GM12878 (cell line): ENCODE measurements at regions not wholly inside any gene's neighbourhood (a gene's known extent, or its start where the extent isn't known, plus 50 kb on each side); places are given as distances from the start of the nearest gene placed in this dataset.

Source experiments
- BHLHE40 ChIP-seq, 2 experiments: fragments of 450-650 bp in 1 of 2; IDR thresholded peaks; 2 replicates each; pipeline ENCODE4 v1.6.1; 2011 to 2017; ENCODE audit warnings: low read depth in 2 of 2, borderline replicate concordance in 1 of 2, improper control_type of control experiment in 1 of 2, low read length in 1 of 2, mild to moderate bottlenecking in 1 of 2
- CHD2 ChIP-seq: IDR thresholded peaks from 2 replicates; pipeline ENCODE4 v1.6.1; 2011; ENCODE audit warnings: low read depth, low read length, improper control_type of control experiment, borderline replicate concordance
- CREB1 ChIP-seq: IDR thresholded peaks from 2 replicates; pipeline ENCODE4 v1.6.1; 2012; ENCODE audit warnings: low read depth, mild to moderate bottlenecking, inconsistent platforms
- EED ChIP-seq: sonication (generic); IDR thresholded peaks from 2 replicates; pipeline ENCODE4 v1.6.1; 2016; ENCODE audit warnings: antibody characterized with exemption, low read depth
- IRF5 ChIP-seq: fragments of 450-650 bp; IDR thresholded peaks from 2 replicates; pipeline ENCODE4 v1.6.1; 2017; ENCODE audit warnings: borderline replicate concordance
- MEF2A ChIP-seq: IDR thresholded peaks from 2 replicates; pipeline ENCODE4 v1.6.1; 2011; ENCODE audit warnings: low read depth, mild to moderate bottlenecking, low read length, moderate library complexity; ENCODE audit not compliant: insufficient read depth
- MTA2 ChIP-seq: fragments of 450-650 bp; IDR thresholded peaks from 2 replicates; pipeline ENCODE4 v1.6.1; 2016; ENCODE audit warnings: low read depth, mild to moderate bottlenecking, moderate library complexity
- NBN ChIP-seq: fragments of 450-650 bp; IDR thresholded peaks from 2 replicates; pipeline ENCODE4 v1.6.1; 2016
- NFXL1 ChIP-seq: fragments of 450-650 bp; IDR thresholded peaks from 2 replicates; pipeline ENCODE4 v1.6.1; 2017; ENCODE audit warnings: antibody characterized with exemption, mild to moderate bottlenecking, borderline replicate concordance
- NR2C1 ChIP-seq: fragments of 450-650 bp; IDR thresholded peaks from 2 replicates; pipeline ENCODE4 v1.6.1; 2017; ENCODE audit warnings: antibody characterized with exemption, mild to moderate bottlenecking, moderate library complexity
- POLR2AphosphoS5 ChIP-seq: IDR thresholded peaks from 2 replicates; pipeline ENCODE4 v1.6.1; 2011; ENCODE audit warnings: mild to moderate bottlenecking, low read length, inconsistent platforms
- PRDM15 ChIP-seq: fragments of 450-650 bp; formaldehyde crosslinking; IDR thresholded peaks from 2 replicates; pipeline ENCODE4 v1.4.0; 2020; ENCODE audit warnings: mild to moderate bottlenecking, moderate library complexity
- RELB ChIP-seq: fragments of 450-650 bp; IDR thresholded peaks from 2 replicates; pipeline ENCODE4 v1.6.1; 2017; ENCODE audit warnings: low read depth, mild to moderate bottlenecking, moderate library complexity
- SP1 ChIP-seq: IDR thresholded peaks from one replicate; pipeline ENCODE4 v1.6.1; 2011; ENCODE audit warnings: low read depth, low read length
- STAT1 ChIP-seq: fragments of 450-650 bp; conservative IDR thresholded peaks from 2 replicates; pipeline ENCODE4 v1.6.1; 2014; ENCODE audit warnings: antibody characterized with exemption, mild to moderate bottlenecking
- TBL1XR1 ChIP-seq: IDR thresholded peaks from 2 replicates; pipeline ENCODE4 v1.6.1; 2012; ENCODE audit warnings: low read depth, low read length, improper control_type of control experiment
- TCF3 ChIP-seq: IDR thresholded peaks from 2 replicates; pipeline ENCODE4 v1.6.1; 2012; ENCODE audit warnings: low read depth, mild to moderate bottlenecking, low read length, borderline replicate concordance; ENCODE audit not compliant: insufficient read depth
- USF2 ChIP-seq: IDR thresholded peaks from 2 replicates; pipeline ENCODE4 v1.6.1; 2011; ENCODE audit warnings: low read depth, low read length, improper control_type of control experiment, borderline replicate concordance
- ZNF687 ChIP-seq: fragments of 450-650 bp; IDR thresholded peaks from 2 replicates; pipeline ENCODE4 v1.6.1; 2017; ENCODE audit warnings: mild to moderate bottlenecking, moderate library complexity
- ZSCAN29 ChIP-seq: fragments of 450-650 bp; IDR thresholded peaks from 2 replicates; pipeline ENCODE4 v1.6.1; 2017; ENCODE audit warnings: mild to moderate bottlenecking, moderate library complexity

- TF ChIP-seq IRF5 (no peak), TCF3 (no peak), CHD2 (no peak), STAT1 (no peak), NR2C1 (no peak), NBN (no peak), TBL1XR1 (no peak), ZNF687 (peak; percentile 48; the same call in 1 of the 2 replicates), NFXL1 (no peak), MEF2A (no peak), MTA2 (peak; percentile 44; the same call in 1 of the 2 replicates), EED (peak; percentile 49; the same call in 1 of the 2 replicates), USF2 (no peak), POLR2AphosphoS5 (no peak), CREB1 (no peak), RELB (0 out of 2 replicates have a peak, but pooled peaks have one; percentile 34), ZSCAN29 (no peak), BHLHE40 (IDR thresholded peaks at IDR 0.05; ENCODE audit: borderline replicate concordance in 1 of 2, low read depth in 2 of 2, low read length in 1 of 2) (peak in 1 of 2 experiments; percentile 49; a peak in 1 of 4 replicates), SP1 (no peak), PRDM15 (CRISPR knock-in tag) (no peak)
These were observed 59.7 kb upstream of the CCDC71L start (continued) for GRCh38 chr7:106720641-106721040.
